ENCODE measurements at regions not wholly inside any gene's neighbourhood (a gene's known extent, or its start where the extent isn't known, plus 50 kb on each side); places are given as distances from the start of the nearest gene placed in this dataset.
A peak's percentile ranks its signal among the peaks of the same experiment; 100 is the strongest.

DNA sequence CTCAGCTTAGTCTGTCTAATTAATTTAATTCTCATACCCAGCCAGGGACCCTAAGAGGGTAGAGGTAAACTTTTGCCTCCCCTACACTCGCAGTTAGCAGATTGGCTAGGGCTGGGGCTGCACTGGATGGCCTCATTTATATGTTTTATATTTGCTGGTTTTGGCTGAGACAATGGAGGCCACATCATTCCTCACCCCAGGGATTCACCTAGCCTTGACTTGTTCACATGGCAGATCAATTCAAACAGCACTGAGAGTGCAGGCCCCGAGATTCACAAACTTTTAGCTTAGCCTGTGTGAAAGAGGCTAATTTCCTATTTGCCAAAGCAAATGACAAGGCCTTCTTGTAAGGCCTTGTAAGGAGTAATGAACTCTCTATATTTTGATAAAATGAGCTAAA, 844.4 kb downstream of the ARAP2 start:
- 84% methylated on average over 2 of the region's 2 CpGs; no CpG with 5 or more reads in 1 of the 2 experiments for WGBS, 2 experiments (ENCODE audit: extremely low coverage in 1 of 2, insufficient coverage in 1 of 2, insufficient read length in 1 of 2, insufficient replicate concordance in 2 of 2, low coverage in 1 of 2, low lambda C conversion rate in 2 of 2, missing lambda C conversion rate in 1 of 2)

More for the DNA sequence above, 844.4 kb downstream of the ARAP2 start:
- ChIA-PET CTCF (ENCODE audit: partially characterized antibody) (interaction anchor here (1.2 kb wide), 1 partner anchor 9 kb away, joined by 3 read pairs; no protein-coding TSS in a partner anchor), POLR2A (ENCODE audit: partially characterized antibody) (no interaction called here)
- Histone ChIP-seq H2BK120ac (replicated peaks; ENCODE audit: low read depth, low read length) (no peak overlapping the region), H3K18ac (ENCODE audit: extremely low read depth, low read length) (no peak overlapping the region), H2BK20ac (ENCODE audit: low read length) (no peak overlapping the region), H3K27me3 (replicated peaks in 1 of 4; ENCODE audit: control insufficient read depth in 3 of 4, extremely low read depth in 1 of 4, insufficient read depth in 3 of 4, low read length in 3 of 4) (peaks cover 0 to 1% (median 0%) of the 10 kb centered on the region in 4 experiments; a peak in 1 of 7 replicates), H2BK12ac (ENCODE audit: low read depth, low read length) (no peak overlapping the region), H3K4me3 (ENCODE audit: extremely low read depth in 1 of 4, insufficient read depth in 2 of 4, low read depth in 3 of 4, low read length in 4 of 4) (no peak overlapping the region), H4K91ac (replicated peaks; ENCODE audit: insufficient read length, low read length) (no peak overlapping the region), H3K56ac (replicated peaks; ENCODE audit: insufficient read length, low read depth, low read length) (no peak overlapping the region), H3K14ac (ENCODE audit: insufficient read length) (no peak overlapping the region), H3K4me1 (replicated peaks in 1 of 4; ENCODE audit: control insufficient read depth in 3 of 4, insufficient read depth in 4 of 4, low read length in 3 of 4) (no peaks in the 10 kb centered on the region), H3K36me3 (ENCODE audit: control insufficient read depth in 2 of 4, insufficient read depth in 4 of 4, low read length in 3 of 4) (no peaks in the 10 kb centered on the region), H4K20me1 (replicated peaks in 1 of 2; ENCODE audit: control insufficient read depth in 1 of 2, insufficient read depth in 2 of 2, low read length in 2 of 2) (no peaks in the 10 kb centered on the region), H3K23me2 (ENCODE audit: low read depth, low read length) (no peaks in the 10 kb centered on the region; the same call in 1 of the 2 replicates), H2AK5ac (ENCODE audit: low read depth, low read length) (no peak overlapping the region), H3K79me1 (ENCODE audit: low read depth, low read length) (no peaks in the 10 kb centered on the region), H3K4ac (replicated peaks; ENCODE audit: insufficient read length, low read depth, low read length) (no peak overlapping the region), H2BK15ac (ENCODE audit: low read length) (no peak overlapping the region), H3K27ac (ENCODE audit: low read depth, low read length) (no peak overlapping the region), H3K9ac (replicated peaks in 1 of 4; ENCODE audit: extremely low read depth in 1 of 4, low read depth in 3 of 4, low read length in 3 of 4) (no peak overlapping the region), H2AFZ (ENCODE audit: low read length) (peak overlapping the region; percentile 48; the same call in 1 of the 2 replicates), H4K5ac (ENCODE audit: insufficient read length, low read depth, low read length) (no peak overlapping the region), H3K4me2 (ENCODE audit: insufficient read depth in 1 of 2, low read depth in 2 of 2, low read length in 2 of 2) (no peak overlapping the region), H4K8ac (ENCODE audit: extremely low read depth, insufficient read depth, low read length) (no peak overlapping the region), H3K23ac (ENCODE audit: insufficient read length) (no peak overlapping the region), H3K9me3 (ENCODE audit: insufficient read depth in 2 of 2, low read depth in 1 of 2, low read length in 1 of 2) (no peaks in the 10 kb centered on the region), H3K79me2 (ENCODE audit: control insufficient read depth in 1 of 2, insufficient read depth in 2 of 2, low read length in 2 of 2) (no peaks in the 10 kb centered on the region), H2BK5ac (ENCODE audit: low read depth, low read length) (no peak overlapping the region)
- no peak for DNase-seq (ENCODE audit: low read depth in 1 of 2, low spot score in 2 of 2)
- no peak for TF ChIP-seq RBBP5 (IDR thresholded peaks at IDR 0.05; ENCODE audit: borderline replicate concordance, low read depth, low read length)
- no peak for FAIRE-seq
